ENCODE measurements at regions not wholly inside any gene's neighbourhood (a gene's known extent, or its start where the extent isn't known, plus 50 kb on each side); places are given as distances from the start of the nearest gene placed in this dataset.

GRCh38 chr2:239465017-239466001, 64.5 kb upstream of the HDAC4 start:
- Histone ChIP-seq H3K27ac (peak overlapping the region in 2 of 12 donors; percentile 19 to 87), H3K36me3 (no peaks in the 10 kb centered on the region), H3K4me1 (peaks cover 0 to 23% (median 0%) of the 10 kb centered on the region in 12 donors), H3K4me3 (peak overlapping the region in 1 of 12 donors; percentile 21), H3K27me3 (no peaks in the 10 kb centered on the region), H3K9me3 (no peaks in the 10 kb centered on the region)
- DNase-seq (peak; percentile 60 to 86 (median 79)), ATAC-seq (peak; percentile 62 to 91 (median 90))
- 64 to 72% (median 69%) methylated on average over 27 to 31 of the region's 31 CpGs for WGBS, 4 donors
- intact Hi-C loops (cut with DNase I) = no loop called here
- TF ChIP-seq POLR2A (IDR thresholded peaks at IDR 0.05) (no peak), CTCF (IDR thresholded peaks at IDR 0.05) (no peak)

GRCh38 chr2:239464166-239465016, 63.6 kb upstream of the HDAC4 start:
- no peak for TF ChIP-seq CTCF (IDR thresholded peaks at IDR 0.05)
- no peak for TF ChIP-seq POLR2A (IDR thresholded peaks at IDR 0.05)
- DNase-seq = peak in 1 of 5 donors; percentile 6
- H3K4me3 ChIP-seq = no peak overlapping the region

GRCh38 chr2:239463541-239464165, 62.8 kb upstream of the HDAC4 start:
- Histone ChIP-seq H3K36me3 (no peaks in the 10 kb centered on the region), H3K4me3 (no peak overlapping the region), H3K27me3 (no peaks in the 10 kb centered on the region), H3K27ac (no peak overlapping the region), H3K4me1 (peaks cover 0 to 23% (median 0%) of the 10 kb centered on the region in 12 donors), H3K9me3 (no peaks in the 10 kb centered on the region)
- TF ChIP-seq POLR2A (IDR thresholded peaks at IDR 0.05) = no peak
- TF ChIP-seq CTCF (IDR thresholded peaks at IDR 0.05) = no peak
- intact Hi-C loops (cut with DNase I) = no loop called here
- ATAC-seq (peak in 2 of 4 donors; percentile 18 to 22), DNase-seq (peak in 1 of 5 donors; percentile 15)
- WGBS, 4 donors = 50 to 54% (median 53%) methylated on average over 11 to 16 of the region's 16 CpGs

More at GRCh38 chr2:239464166-239465016, 63.6 kb upstream of the HDAC4 start:
- Histone ChIP-seq H3K9me3 (no peaks in the 10 kb centered on the region), H3K27me3 (no peaks in the 10 kb centered on the region), H3K36me3 (no peaks in the 10 kb centered on the region), H3K27ac (peak overlapping the region in 2 of 12 donors; percentile 19 to 87), H3K4me1 (peaks cover 0 to 23% (median 0%) of the 10 kb centered on the region in 12 donors)
- 86 to 91% (median 89%) methylated on average over 20 to 21 of the region's 21 CpGs for WGBS, 4 donors
- ATAC-seq = peak in 1 of 4 donors; percentile 20
- intact Hi-C loops (cut with DNase I) = no loop called here
